ENCODE measurements at regions not wholly inside any gene's neighbourhood (a gene's known extent, or its start where the extent isn't known, plus 50 kb on each side); places are given as distances from the start of the nearest gene placed in this dataset.

DNA sequence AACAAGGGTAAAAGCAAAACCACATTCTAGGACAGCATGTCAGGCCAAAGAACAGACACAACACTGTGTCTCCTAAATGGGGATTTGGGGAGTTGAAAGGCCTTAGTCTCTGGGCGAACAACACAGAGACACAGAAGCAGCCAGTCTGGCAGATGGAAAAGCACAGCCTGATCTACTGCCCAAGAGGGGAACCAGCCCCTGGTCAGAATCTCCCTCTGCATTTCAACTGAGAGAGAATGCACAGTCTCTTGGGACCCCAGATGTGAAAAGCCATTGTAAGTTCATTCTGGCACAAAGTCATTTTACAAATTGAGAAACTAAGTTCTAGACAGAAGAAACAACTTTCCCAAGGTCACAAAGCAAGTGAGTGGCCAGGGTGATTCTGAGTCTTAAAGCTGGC, 331.7 kb downstream of the TNS1 start:
- Histone ChIP-seq H3K4me2 (ENCODE audit: low read length) (no peak overlapping the region), H3K27me3 (ENCODE audit: control insufficient read depth, low read length) (no peaks in the 10 kb centered on the region; the same call in 1 of the 2 replicates)
- TF ChIP-seq CTCF (IDR thresholded peaks at IDR 0.05; ENCODE audit: low read depth, low read length, poor library complexity, severe bottlenecking) (no peak), EZH2phosphoT487 (IDR thresholded peaks at IDR 0.05; ENCODE audit: borderline replicate concordance, low read length) (no peak)

GRCh38 chr2:217669831-217670230, 333.0 kb downstream of the TNS1 start:
- Histone ChIP-seq H3K36me3 (ENCODE audit: control insufficient read depth, low read length) (no peaks in the 10 kb centered on the region), H3K27ac (ENCODE audit: low read depth, low read length) (no peak overlapping the region), H3F3A (ENCODE audit: control insufficient read depth, insufficient read depth) (no peaks in the 10 kb centered on the region), H3K9me3 (ENCODE audit: control insufficient read depth, insufficient read depth, low read length) (no peaks in the 10 kb centered on the region), H3K4me1 (ENCODE audit: control insufficient read depth, low read length) (no peaks in the 10 kb centered on the region), H3K79me2 (ENCODE audit: control insufficient read depth, low read length) (no peaks in the 10 kb centered on the region), H3K4me3 (ENCODE audit: low read length) (no peak overlapping the region), H3K27me3 (ENCODE audit: control insufficient read depth, low read length) (no peaks in the 10 kb centered on the region; the same call in 1 of the 2 replicates), H3K9me2 (replicated peaks; ENCODE audit: control insufficient read depth, low read length) (no peaks in the 10 kb centered on the region), H4K20me1 (ENCODE audit: control insufficient read depth, insufficient read depth, low read depth, low read length) (no peaks in the 10 kb centered on the region; the same call in 1 of the 2 replicates), H3K4me2 (ENCODE audit: low read length) (no peak overlapping the region)
- TF ChIP-seq CTCF (IDR thresholded peaks at IDR 0.05; ENCODE audit: low read depth, low read length, poor library complexity, severe bottlenecking) (no peak), EZH2phosphoT487 (IDR thresholded peaks at IDR 0.05; ENCODE audit: borderline replicate concordance, low read length) (no peak)

More for the DNA sequence above, 331.7 kb downstream of the TNS1 start:
- Histone ChIP-seq H3K4me3 (ENCODE audit: low read length) (no peak overlapping the region), H3K27ac (ENCODE audit: low read depth, low read length) (no peak overlapping the region), H3K9me2 (replicated peaks; ENCODE audit: control insufficient read depth, low read length) (no peaks in the 10 kb centered on the region), H3K79me2 (ENCODE audit: control insufficient read depth, low read length) (no peaks in the 10 kb centered on the region), H3K36me3 (ENCODE audit: control insufficient read depth, low read length) (no peaks in the 10 kb centered on the region), H3F3A (ENCODE audit: control insufficient read depth, insufficient read depth) (no peaks in the 10 kb centered on the region), H3K9me3 (ENCODE audit: control insufficient read depth, insufficient read depth, low read length) (no peaks in the 10 kb centered on the region), H3K4me1 (ENCODE audit: control insufficient read depth, low read length) (no peaks in the 10 kb centered on the region), H4K20me1 (ENCODE audit: control insufficient read depth, insufficient read depth, low read depth, low read length) (no peaks in the 10 kb centered on the region; the same call in 1 of the 2 replicates)

DNA sequence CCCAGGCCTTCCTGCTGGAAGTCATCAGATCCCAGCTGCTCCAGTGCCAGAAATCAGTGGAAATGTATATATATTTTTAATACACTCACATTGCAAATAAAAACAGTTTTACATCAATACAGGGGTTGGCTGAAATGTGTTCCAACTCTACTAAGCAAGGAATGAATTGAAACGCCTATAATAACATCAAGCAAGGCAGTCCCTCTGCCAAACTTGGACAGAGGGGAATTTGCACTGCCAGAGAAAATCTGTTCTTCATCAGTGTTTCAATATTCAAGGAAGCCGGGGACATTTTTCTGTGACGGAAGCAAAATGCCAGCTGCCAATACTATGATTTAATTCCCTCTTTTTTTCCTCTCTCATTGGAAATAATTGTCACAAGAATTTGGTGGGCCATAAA, 335.3 kb downstream of the TNS1 start:
- no peaks in the 10 kb centered on the region for H3K4me1 ChIP-seq (ENCODE audit: control insufficient read depth, low read length)
- H3K4me3 ChIP-seq (ENCODE audit: low read length), result no peak overlapping the region
- H3K9me2 ChIP-seq (replicated peaks; ENCODE audit: control insufficient read depth, low read length), result no peaks in the 10 kb centered on the region
- no peak overlapping the region for H3K4me2 ChIP-seq (ENCODE audit: low read length)
- no peaks in the 10 kb centered on the region for H3K79me2 ChIP-seq (ENCODE audit: control insufficient read depth, low read length)
- H4K20me1 ChIP-seq (ENCODE audit: control insufficient read depth, insufficient read depth, low read depth, low read length), result no peaks in the 10 kb centered on the region; the same call in 1 of the 2 replicates
- H3K27me3 ChIP-seq (ENCODE audit: control insufficient read depth, low read length), result no peaks in the 10 kb centered on the region; the same call in 1 of the 2 replicates
- no peaks in the 10 kb centered on the region for H3F3A ChIP-seq (ENCODE audit: control insufficient read depth, insufficient read depth)
- TF ChIP-seq CTCF (IDR thresholded peaks at IDR 0.05; ENCODE audit: low read depth, low read length, poor library complexity, severe bottlenecking) (no peak), EZH2phosphoT487 (IDR thresholded peaks at IDR 0.05; ENCODE audit: borderline replicate concordance, low read length) (no peak)
- H3K36me3 ChIP-seq (ENCODE audit: control insufficient read depth, low read length), result no peaks in the 10 kb centered on the region
- no peaks in the 10 kb centered on the region for H3K9me3 ChIP-seq (ENCODE audit: control insufficient read depth, insufficient read depth, low read length)
- no peak overlapping the region for H3K27ac ChIP-seq (ENCODE audit: low read depth, low read length)

All from DOHH2 (cell line).